DND-41 (cell line): ENCODE measurements at regions not wholly inside any gene's neighbourhood (a gene's known extent, or its start where the extent isn't known, plus 50 kb on each side); places are given as distances from the start of the nearest gene placed in this dataset.

ENCODE experiments used
- ATAC-seq: fragments of 200-7000 bp; cut with Tn5 transposase; 3 replicates; pipeline ENCODE4 v1.9.1; 2021; ENCODE audit warnings: low read depth; ENCODE audit not compliant: insufficient read depth
- DNase-seq: peaks from one replicate; pipeline ENCODE4 v3.0.0-alpha.2; 2020
- H2AFZ ChIP-seq: 2 replicates; pipeline ENCODE4 v1.6.0; 2012; ENCODE audit warnings: low read depth, low read length
- H3K27ac ChIP-seq: 2 replicates; pipeline ENCODE4 v1.5.1; 2012; ENCODE audit warnings: low read length, inconsistent platforms
- H3K27me3 ChIP-seq: fragments of 200-600 bp; sonication (generic); 2 replicates; pipeline ENCODE4 v1.6.0; 2012; ENCODE audit warnings: low read length, mild to moderate bottlenecking, inconsistent platforms; ENCODE audit not compliant: insufficient read depth, poor library complexity
- H3K36me3 ChIP-seq: 2 replicates; pipeline ENCODE4 v1.5.1; 2012; ENCODE audit warnings: low read length, inconsistent platforms; ENCODE audit not compliant: insufficient read depth
- H3K4me1 ChIP-seq: 2 replicates; pipeline ENCODE4 v1.5.1; 2012; ENCODE audit warnings: mild to moderate bottlenecking, low read length; ENCODE audit not compliant: insufficient read depth
- H3K4me2 ChIP-seq: 2 replicates; pipeline ENCODE4 v1.6.0; 2012; ENCODE audit warnings: mild to moderate bottlenecking, moderate library complexity, low read length, inconsistent platforms; ENCODE audit not compliant: insufficient read depth
- H3K4me3 ChIP-seq, 2 experiments: fragments of 200-600 bp in 1 of 2; shearing (Covaris generic) in 1 of 2; 2 replicates each; pipeline ENCODE4 v1.5.1; 2012 to 2016; ENCODE audit warnings: inconsistent platforms in 2 of 2, low read length in 2 of 2, mild to moderate bottlenecking in 2 of 2, low read depth in 1 of 2, moderate library complexity in 1 of 2
- H3K79me2 ChIP-seq: 2 replicates; pipeline ENCODE4 v1.6.0; 2012; ENCODE audit warnings: low read length, inconsistent platforms; ENCODE audit not compliant: insufficient read depth
- H3K9ac ChIP-seq: 2 replicates; pipeline ENCODE4 v1.6.0; 2012; ENCODE audit warnings: low read depth, mild to moderate bottlenecking, inconsistent platforms, low read length, moderate library complexity
- H3K9me3 ChIP-seq: 2 replicates; pipeline ENCODE4 v1.5.1; 2012; ENCODE audit warnings: low read length, moderate library complexity, mild to moderate bottlenecking, inconsistent platforms; ENCODE audit not compliant: insufficient read depth, severe bottlenecking
- H4K20me1 ChIP-seq: 2 replicates; pipeline ENCODE4 v1.6.0; 2012; ENCODE audit warnings: low read length; ENCODE audit not compliant: insufficient read depth
- CTCF ChIP-seq: IDR thresholded peaks from 2 replicates; pipeline ENCODE4 v1.5.1; 2012; ENCODE audit warnings: borderline replicate concordance, low read length, moderate library complexity, mild to moderate bottlenecking; ENCODE audit not compliant: poor library complexity, severe bottlenecking; ENCODE audit errors: extremely low read depth
- EZH2 ChIP-seq: IDR thresholded peaks from 3 replicates; pipeline ENCODE4 v1.6.1; 2012; ENCODE audit warnings: borderline replicate concordance, low read depth, mild to moderate bottlenecking, moderate library complexity, low read length, inconsistent platforms; ENCODE audit not compliant: severe bottlenecking

- Histone ChIP-seq H3K4me1 (no peaks in the 10 kb centered on the region), H3K4me3 (no peak overlapping the region), H4K20me1 (no peaks in the 10 kb centered on the region), H3K27ac (no peak overlapping the region), H3K9me3 (no peaks in the 10 kb centered on the region), H3K9ac (no peak overlapping the region), H2AFZ (no peak overlapping the region), H3K36me3 (no peaks in the 10 kb centered on the region), H3K27me3 (no peaks in the 10 kb centered on the region), H3K4me2 (no peak overlapping the region), H3K79me2 (no peaks in the 10 kb centered on the region)
- DNase-seq = no peak
- no peak for ATAC-seq
- no peak for TF ChIP-seq CTCF
- no peak for TF ChIP-seq EZH2
Measured at GRCh38 chrX:5057786-5058185, 1170.9 kb downstream of the NLGN4X start.

DNA sequence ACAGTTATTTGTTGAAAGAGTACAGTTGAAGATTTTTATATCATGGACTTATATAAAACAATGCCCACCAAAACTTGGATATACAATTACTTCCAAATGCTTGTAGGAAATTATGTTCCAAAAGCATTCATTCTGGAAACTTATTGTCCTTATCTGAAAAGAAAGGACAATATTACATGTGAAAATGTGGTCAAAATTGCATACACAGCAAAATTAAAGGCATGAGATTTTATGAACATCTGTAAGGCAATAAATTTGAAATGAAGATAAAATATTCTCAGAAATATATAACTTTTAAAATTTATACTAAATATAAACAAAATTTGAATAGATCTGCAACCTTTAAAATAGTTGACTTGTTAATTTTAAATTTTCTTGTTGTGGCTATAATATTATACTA lies 1173.8 kb downstream of the NLGN4X start:
- Histone ChIP-seq H3K27me3 (no peaks in the 10 kb centered on the region), H3K27ac (no peak overlapping the region), H3K9me3 (no peaks in the 10 kb centered on the region), H4K20me1 (no peaks in the 10 kb centered on the region), H3K79me2 (no peaks in the 10 kb centered on the region), H3K4me1 (0 out of 2 replicates have a peak, but pooled peaks cover 3% of the 10 kb centered on the region), H3K9ac (no peak overlapping the region), H2AFZ (no peak overlapping the region), H3K36me3 (no peaks in the 10 kb centered on the region), H3K4me3 (no peak overlapping the region), H3K4me2 (no peak overlapping the region)
- ATAC-seq (no peak), DNase-seq (no peak)
- no peak for TF ChIP-seq EZH2

GRCh38 chrX:5051831-5052491 lies 1176.7 kb downstream of the NLGN4X start:
- no peak overlapping the region for H3K9ac ChIP-seq
- ATAC-seq (no peak), DNase-seq (peak; percentile 3)
- H3K36me3 ChIP-seq = no peaks in the 10 kb centered on the region
- no peak overlapping the region for H3K4me3 ChIP-seq
- H4K20me1 ChIP-seq = no peaks in the 10 kb centered on the region
- no peaks in the 10 kb centered on the region for H3K79me2 ChIP-seq
- TF ChIP-seq CTCF (no peak), EZH2 (no peak)
- H3K4me2 ChIP-seq = no peak overlapping the region
- H2AFZ ChIP-seq = no peak overlapping the region
- no peak overlapping the region for H3K27ac ChIP-seq
- H3K4me1 ChIP-seq = 0 out of 2 replicates have a peak, but pooled peaks cover 3% of the 10 kb centered on the region
- no peaks in the 10 kb centered on the region for H3K9me3 ChIP-seq
- H3K27me3 ChIP-seq = no peaks in the 10 kb centered on the region

- Histone ChIP-seq H3K27me3 (no peaks in the 10 kb centered on the region), H3K9ac (no peak overlapping the region), H3K4me1 (peaks cover 15% of the 10 kb centered on the region), H3K27ac (peak overlapping the region; percentile 36), H3K36me3 (no peaks in the 10 kb centered on the region), H3K4me3 (no peak overlapping the region), H3K9me3 (no peaks in the 10 kb centered on the region), H3K79me2 (no peaks in the 10 kb centered on the region), H3K4me2 (peak overlapping the region; percentile 33; the same call in 1 of the 2 replicates), H4K20me1 (no peaks in the 10 kb centered on the region), H2AFZ (no peak overlapping the region)
- DNase-seq (no peak), ATAC-seq (peak; percentile 64; the same call in 2 of the 3 replicates)
- TF ChIP-seq EZH2 (no peak), CTCF (no peak)
Measured at GRCh38 chrX:5042563-5042962, 1186.1 kb downstream of the NLGN4X start.
